ENCODE measurements at regions not wholly inside any gene's neighbourhood (a gene's known extent, or its start where the extent isn't known, plus 50 kb on each side); places are given as distances from the start of the nearest gene placed in this dataset.

DNA sequence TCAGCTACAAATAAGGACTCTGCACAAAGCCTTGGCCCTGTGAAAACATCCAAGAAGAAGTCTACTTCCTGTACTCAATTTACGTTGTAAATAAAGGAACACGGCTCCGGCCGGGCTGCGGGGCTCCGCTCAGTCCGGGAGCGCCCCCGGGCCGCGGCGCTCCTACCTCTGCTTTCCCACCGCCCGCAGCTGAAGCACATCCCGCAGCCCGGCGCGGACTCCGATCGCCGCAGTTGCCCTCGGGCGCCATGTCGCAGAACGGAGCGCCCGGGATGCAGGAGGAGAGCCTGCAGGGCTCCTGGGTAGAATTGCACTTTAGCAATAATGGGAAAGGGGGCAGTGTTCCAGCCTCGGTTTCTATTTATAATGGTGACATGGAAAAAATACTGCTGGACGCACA, 502.3 kb upstream of the FOXG1 start:
- TF ChIP-seq, protein P1, sequence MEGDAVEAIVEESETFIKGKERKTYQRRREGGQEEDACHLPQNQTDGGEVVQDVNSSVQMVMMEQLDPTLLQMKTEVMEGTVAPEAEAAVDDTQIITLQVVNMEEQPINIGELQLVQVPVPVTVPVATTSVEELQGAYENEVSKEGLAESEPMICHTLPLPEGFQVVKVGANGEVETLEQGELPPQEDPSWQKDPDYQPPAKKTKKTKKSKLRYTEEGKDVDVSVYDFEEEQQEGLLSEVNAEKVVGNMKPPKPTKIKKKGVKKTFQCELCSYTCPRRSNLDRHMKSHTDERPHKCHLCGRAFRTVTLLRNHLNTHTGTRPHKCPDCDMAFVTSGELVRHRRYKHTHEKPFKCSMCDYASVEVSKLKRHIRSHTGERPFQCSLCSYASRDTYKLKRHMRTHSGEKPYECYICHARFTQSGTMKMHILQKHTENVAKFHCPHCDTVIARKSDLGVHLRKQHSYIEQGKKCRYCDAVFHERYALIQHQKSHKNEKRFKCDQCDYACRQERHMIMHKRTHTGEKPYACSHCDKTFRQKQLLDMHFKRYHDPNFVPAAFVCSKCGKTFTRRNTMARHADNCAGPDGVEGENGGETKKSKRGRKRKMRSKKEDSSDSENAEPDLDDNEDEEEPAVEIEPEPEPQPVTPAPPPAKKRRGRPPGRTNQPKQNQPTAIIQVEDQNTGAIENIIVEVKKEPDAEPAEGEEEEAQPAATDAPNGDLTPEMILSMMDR (IDR thresholded peaks at IDR 0.05; ENCODE audit: low read depth, low read length) = no peak
- H3K4me3 ChIP-seq (ENCODE audit: low read depth, low read length) = no peak overlapping the region

DNA sequence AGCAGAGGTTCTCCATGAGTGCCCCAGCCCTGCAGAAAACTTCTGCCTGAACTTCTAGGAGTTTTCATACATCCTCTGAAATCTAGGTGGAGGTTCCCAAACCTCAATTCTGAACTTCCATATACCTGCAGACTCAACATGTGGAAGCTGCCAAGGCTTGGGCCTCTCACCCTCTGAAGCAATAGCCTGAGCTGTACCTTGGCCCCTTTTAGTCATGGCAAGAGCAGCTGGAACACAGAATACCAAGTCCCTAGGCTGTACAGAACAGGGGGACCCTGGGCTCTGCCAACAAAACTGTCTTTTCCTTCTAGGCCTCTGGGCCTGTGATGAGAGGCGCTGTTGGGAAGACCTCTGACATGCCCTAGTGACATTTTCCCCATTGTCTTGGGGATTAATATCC, 494.3 kb upstream of the FOXG1 start:
- no peak overlapping the region for H3K4me3 ChIP-seq (ENCODE audit: low read depth, low read length)
- TF ChIP-seq, protein P1 (IDR thresholded peaks at IDR 0.05; ENCODE audit: low read depth, low read length) = no peak

DNA sequence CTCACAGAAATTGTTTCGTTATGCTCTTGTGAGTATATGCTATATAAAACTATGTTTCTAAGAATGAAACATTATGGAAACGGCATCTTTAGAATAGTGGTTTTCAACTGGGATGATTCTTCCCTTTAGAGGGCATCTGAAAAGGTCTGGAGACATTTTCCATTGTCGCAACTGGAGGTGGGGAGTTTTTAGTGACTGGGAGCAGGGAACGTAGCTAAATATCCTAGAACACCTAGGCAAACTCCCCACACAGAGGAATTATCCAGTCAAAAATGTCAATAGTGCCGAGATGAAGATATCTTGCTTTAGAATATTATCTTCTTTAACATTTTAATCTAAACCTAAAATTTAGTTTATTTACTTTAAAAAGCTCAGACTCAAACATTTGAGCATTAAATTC, 486.1 kb upstream of the FOXG1 start:
- H3K4me3 ChIP-seq (ENCODE audit: low read depth, low read length) = no peak overlapping the region
- TF ChIP-seq, protein P1 (IDR thresholded peaks at IDR 0.05; ENCODE audit: low read depth, low read length) = no peak

DNA sequence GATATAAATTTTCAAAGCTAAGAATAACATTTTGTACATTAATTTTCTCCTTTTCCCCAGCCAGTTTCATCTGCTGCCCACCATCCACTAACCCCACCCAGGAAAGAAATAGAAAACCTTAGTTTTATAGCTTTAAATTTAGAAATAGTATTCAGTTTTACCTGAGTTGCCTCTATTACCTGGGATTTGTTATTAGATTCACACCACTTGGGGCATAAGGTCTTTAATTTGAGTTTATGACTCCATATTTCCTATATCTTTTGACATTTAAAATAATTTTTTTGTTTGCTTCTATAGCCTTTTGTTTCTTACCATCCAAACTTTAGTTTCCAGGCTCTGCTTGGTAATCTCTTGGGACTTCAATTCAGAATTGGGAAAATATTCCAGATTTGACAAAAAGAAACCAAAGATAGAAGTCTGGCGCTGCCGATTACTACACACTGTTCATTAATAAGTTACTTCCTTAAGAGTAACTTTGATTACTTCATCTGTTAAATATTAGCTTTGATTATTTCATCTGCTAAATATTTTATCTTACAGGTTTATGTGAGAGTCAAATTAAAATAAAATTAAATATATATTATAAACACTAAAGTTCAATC, 485.5 kb upstream of the FOXG1 start:
- no peak overlapping the region for H3K4me3 ChIP-seq (ENCODE audit: low read depth, low read length)

DNA sequence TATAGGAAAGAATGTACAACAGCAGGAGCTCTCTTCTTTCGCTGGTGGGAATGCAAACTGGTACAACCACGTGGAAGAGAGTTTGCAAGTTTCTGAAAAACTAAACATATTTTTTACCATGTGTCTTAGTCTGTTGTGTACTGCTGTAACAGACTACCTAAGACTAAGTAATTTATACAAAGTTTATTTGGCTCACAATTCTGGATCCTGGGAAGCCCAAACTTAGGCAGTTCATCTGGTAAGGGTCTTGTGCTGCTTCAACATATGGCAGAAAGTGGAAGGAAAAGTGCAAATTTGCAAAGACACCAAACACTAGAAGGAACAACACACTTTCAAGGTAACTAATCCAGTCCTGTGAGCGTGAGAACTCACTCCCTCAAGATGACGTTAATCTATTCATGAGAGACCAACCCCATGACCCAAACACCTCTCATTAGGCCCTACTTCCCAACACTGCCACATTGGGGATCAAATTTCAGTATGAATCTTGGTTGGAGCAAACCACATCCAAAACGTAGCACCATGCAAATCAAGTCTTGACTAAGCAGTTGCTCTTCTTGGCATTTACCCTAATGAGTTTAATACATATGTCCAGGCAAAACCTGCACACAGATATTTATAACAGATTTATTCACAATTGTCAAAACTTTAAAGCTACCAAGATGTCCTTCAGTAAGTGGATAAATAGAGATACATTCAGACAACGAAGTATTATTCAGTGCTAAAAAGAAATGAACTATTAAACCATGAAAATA, 481.9 kb upstream of the FOXG1 start:
- TF ChIP-seq, protein P1 (IDR thresholded peaks at IDR 0.05; ENCODE audit: low read depth, low read length) = no peak

More for the DNA sequence above, 485.5 kb upstream of the FOXG1 start:
- TF ChIP-seq, protein P1 (IDR thresholded peaks at IDR 0.05; ENCODE audit: low read depth, low read length) = no peak

DNA sequence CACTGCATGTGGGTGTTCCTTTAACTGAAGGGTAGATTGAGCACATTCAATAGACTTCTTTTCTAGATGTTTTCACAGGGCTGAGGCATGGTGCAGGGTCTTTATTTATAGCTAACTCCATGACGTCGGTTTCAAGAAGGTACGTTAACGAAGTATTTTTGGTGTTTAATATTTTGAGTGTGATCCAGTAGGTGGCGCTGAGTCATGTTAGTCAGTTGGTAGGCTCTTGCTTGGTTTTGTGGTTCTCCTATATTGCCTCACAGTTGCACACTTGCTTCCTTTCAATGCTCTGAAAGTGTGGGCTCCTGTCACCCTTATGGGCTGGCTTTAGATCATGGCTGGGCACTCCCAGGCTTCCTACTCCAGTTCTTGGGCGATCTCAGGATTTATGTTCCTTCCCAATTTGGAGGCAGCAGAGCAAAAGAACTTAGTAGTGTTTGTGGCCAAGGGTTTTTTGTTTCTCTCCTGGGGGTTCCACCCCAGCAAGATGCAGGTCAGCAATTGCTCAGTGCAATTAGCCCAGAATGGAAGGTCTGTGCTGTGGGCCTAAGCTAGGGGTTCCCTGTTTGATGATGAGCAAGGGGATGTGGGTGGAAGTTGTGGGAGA, 471.6 kb upstream of the FOXG1 start:
- H3K4me3 ChIP-seq (ENCODE audit: low read depth, low read length) = no peak overlapping the region
- TF ChIP-seq, protein P1 (IDR thresholded peaks at IDR 0.05; ENCODE audit: low read depth, low read length) = no peak

More for the DNA sequence above, 481.9 kb upstream of the FOXG1 start:
- H3K4me3 ChIP-seq (ENCODE audit: low read depth, low read length) = no peak overlapping the region

DNA sequence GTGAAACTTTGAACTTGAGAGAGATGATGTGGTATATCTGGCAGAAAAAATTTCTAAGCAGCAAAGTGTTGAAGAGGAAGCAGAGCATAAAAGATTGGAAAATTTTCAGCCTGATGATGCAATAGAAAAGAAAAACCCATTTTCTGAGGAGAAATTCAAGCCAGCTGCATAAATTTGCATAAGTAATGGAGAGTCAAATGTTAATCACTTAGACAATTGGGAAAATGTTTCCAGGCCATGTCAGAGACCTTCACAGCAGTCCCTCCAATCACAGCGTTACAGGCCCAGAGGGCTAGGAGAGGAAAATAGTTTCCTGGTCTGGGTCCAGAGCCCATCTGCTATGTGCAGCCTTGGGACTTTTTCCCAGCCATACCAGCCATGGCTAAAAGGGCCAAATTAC, 469.0 kb upstream of the FOXG1 start:
- no peak overlapping the region for H3K4me3 ChIP-seq (ENCODE audit: low read depth, low read length)
- TF ChIP-seq, protein P1 (IDR thresholded peaks at IDR 0.05; ENCODE audit: low read depth, low read length) = no peak
